Muscle layer of colon (tissue), 2 donors: ENCODE measurements at regions not wholly inside any gene's neighbourhood (a gene's known extent, or its start where the extent isn't known, plus 50 kb on each side); places are given as distances from the start of the nearest gene placed in this dataset.

Experiments
- H3K27ac ChIP-seq: one replicate; pipeline ENCODE4 v1.7.0; 2013; ENCODE audit warnings: low read depth, mild to moderate bottlenecking, low read length, moderate library complexity
- H3K27me3 ChIP-seq, 2 donors: one replicate each; pipeline ENCODE4 v1.7.0; 2013; ENCODE audit warnings: low read length in 2 of 2, mild to moderate bottlenecking in 2 of 2; ENCODE audit not compliant: insufficient read depth in 2 of 2, control insufficient read depth in 1 of 2
- H3K36me3 ChIP-seq: one replicate; pipeline ENCODE4 v1.7.0; 2013; ENCODE audit warnings: mild to moderate bottlenecking, low read length; ENCODE audit not compliant: insufficient read depth
- H3K4me1 ChIP-seq: one replicate; pipeline ENCODE4 v1.7.0; 2013; ENCODE audit warnings: mild to moderate bottlenecking, low read length; ENCODE audit not compliant: insufficient read depth
- H3K4me3 ChIP-seq, 2 donors: one replicate each; pipeline ENCODE4 v1.7.0; 2013; ENCODE audit warnings: low read length in 2 of 2, low read depth in 1 of 2, mild to moderate bottlenecking in 1 of 2, moderate library complexity in 1 of 2
- H3K9ac ChIP-seq: one replicate; pipeline ENCODE4 v1.7.0; 2013; ENCODE audit warnings: low read length
- H3K9me3 ChIP-seq: one replicate; pipeline ENCODE4 v1.7.0; 2013; ENCODE audit warnings: mild to moderate bottlenecking, low read length
- donor health status: abdominal sarcoma.
- donor health status: Adenocarcinoma of cecum.

DNA sequence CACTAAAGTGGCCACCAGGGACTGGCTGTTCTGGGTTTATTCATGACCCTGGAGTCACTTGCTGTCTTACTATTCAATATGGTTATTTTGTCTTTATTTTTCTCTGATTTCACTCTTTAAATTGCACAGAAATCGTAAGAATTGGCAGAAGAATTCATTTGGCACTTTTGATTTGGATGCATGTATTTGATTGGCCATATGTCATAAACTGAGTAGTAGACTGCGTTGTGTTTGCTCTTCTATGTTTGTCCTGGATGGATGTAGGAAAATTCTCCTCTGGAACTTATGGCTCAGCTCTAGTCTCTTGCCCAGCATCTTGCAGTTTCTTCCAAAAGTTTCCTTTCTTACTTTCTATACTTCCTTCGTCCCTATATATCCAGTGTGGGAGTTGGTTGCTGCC, 452.7 kb downstream of the GATA3 start:
- H3K4me1 ChIP-seq = no peaks in the 10 kb centered on the region
- no peak overlapping the region for H3K27ac ChIP-seq
- H3K4me3 ChIP-seq = no peak overlapping the region
- no peaks in the 10 kb centered on the region for H3K36me3 ChIP-seq
- no peaks in the 10 kb centered on the region for H3K27me3 ChIP-seq
- H3K9ac ChIP-seq = no peak overlapping the region
- no peaks in the 10 kb centered on the region for H3K9me3 ChIP-seq

DNA sequence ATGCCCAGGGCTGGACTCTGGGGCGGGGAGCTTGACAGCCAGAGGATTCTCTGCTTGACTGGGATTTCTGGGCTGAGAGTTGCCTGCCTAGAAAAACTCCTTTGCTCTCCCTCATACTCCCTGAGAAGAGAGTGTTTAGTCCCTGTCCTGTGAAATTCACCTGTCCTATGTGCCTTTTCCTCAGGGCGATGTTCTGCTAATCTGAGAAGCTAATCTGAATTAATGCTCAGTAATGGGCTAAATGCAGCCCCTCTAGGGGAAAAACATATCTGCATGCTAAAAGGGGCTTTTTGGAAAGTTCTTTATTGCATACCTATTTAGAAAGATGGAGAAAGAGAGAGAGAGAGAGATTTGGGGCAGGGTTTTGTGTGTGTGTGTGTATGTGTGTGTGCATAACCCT, 454.4 kb downstream of the GATA3 start:
- Histone ChIP-seq H3K9ac (no peak overlapping the region), H3K9me3 (no peaks in the 10 kb centered on the region), H3K4me3 (no peak overlapping the region), H3K4me1 (no peaks in the 10 kb centered on the region), H3K27me3 (no peaks in the 10 kb centered on the region), H3K27ac (no peak overlapping the region), H3K36me3 (no peaks in the 10 kb centered on the region)

DNA sequence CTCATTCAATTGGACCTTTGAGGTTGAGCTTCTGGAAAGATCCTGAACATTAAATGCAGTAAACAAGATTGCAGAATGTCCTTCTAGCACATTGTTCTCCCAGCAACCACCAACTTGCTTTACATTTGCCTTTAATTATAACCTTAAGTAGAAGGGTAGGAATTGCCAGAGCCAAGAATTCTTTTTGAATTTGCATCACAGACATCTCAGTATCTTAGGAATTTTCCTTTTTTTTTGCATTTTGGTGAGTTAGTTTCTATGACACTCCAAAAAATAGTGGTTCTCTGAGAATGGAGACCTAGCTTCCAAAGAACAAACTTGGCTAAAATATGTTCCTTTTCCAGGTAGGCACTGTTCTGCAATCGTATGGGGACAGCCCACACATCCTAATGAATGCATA, 456.0 kb downstream of the GATA3 start:
- no peaks in the 10 kb centered on the region for H3K36me3 ChIP-seq
- no peak overlapping the region for H3K9ac ChIP-seq
- no peaks in the 10 kb centered on the region for H3K9me3 ChIP-seq
- no peak overlapping the region for H3K27ac ChIP-seq
- no peaks in the 10 kb centered on the region for H3K4me1 ChIP-seq
- no peak overlapping the region for H3K4me3 ChIP-seq
- H3K27me3 ChIP-seq = no peaks in the 10 kb centered on the region

DNA sequence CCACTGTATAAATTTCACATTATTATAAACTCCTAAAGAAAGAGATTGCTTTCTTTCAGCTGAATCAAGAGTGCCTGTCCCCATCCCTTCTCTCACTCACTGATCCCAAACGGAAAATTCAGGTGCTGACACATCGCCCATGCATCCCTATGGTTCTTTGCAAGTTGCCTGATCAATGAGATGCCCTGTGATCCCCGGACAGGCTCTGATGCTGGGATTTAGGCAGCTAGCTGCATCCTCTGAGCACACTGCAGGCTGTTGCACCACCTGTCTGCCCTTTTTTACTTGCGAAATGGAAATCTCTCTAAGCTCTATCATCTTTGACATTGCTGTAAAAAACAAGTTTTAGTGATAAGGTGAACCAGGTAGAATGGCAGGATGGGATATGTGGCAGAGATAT, 456.5 kb downstream of the GATA3 start:
- H3K9me3 ChIP-seq = no peaks in the 10 kb centered on the region

DNA sequence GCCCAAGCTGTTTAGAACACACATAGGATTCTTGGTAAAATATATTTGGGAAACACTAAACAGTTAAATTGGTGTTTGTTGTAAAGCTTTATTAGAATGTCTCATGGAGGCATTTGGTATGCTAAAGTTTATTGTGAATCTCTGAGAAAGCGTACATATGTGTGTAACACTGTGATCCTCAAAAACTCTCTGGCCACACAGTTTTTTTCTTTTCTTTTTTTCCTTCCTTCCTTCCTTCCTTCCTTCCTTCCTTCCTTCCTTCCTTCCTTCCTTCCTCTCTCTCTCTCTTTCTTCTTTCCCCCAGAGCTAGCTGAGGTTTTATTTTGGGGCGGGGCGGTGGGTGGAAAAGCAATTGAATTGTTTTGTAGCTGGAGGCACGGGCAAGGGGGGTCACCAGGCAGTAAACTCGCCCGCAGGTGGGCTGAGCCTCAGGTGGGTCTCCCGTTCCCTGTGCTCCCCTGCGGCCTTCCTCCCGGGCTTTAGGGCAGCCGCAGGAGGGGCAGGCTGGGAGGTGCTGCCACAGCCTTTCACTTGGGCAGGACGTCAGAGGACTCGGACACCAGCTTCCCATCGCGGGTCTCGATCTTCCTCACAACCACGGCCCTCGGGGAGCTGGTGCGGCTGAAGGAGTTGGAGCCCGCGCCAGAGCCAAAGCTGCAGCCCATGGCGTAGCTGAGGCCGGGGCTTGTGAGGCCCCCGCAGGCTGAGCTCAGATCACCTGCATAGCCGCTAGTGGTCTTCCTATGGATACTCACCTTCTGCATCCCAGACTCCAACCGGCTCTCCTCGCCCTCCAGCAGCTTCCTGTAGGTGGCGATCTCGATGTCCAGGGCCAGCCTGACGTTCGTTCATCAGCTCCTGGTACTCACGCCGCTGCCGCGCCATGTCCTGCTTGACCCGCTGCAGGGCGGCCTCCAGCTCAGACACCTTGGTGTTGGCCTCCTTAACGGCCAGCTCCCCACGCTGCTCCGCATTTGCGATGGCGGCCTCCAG, 459.0 kb downstream of the GATA3 start:
- H3K4me3 ChIP-seq = no peak overlapping the region
- H3K27ac ChIP-seq = no peak overlapping the region
- no peaks in the 10 kb centered on the region for H3K27me3 ChIP-seq
- no peaks in the 10 kb centered on the region for H3K36me3 ChIP-seq
- H3K4me1 ChIP-seq = no peaks in the 10 kb centered on the region
- no peak overlapping the region for H3K9ac ChIP-seq
- H3K9me3 ChIP-seq = no peaks in the 10 kb centered on the region

More for the DNA sequence above, 456.5 kb downstream of the GATA3 start:
- Histone ChIP-seq H3K27ac (no peak overlapping the region), H3K36me3 (no peaks in the 10 kb centered on the region), H3K27me3 (no peaks in the 10 kb centered on the region), H3K4me1 (no peaks in the 10 kb centered on the region), H3K9ac (no peak overlapping the region), H3K4me3 (no peak overlapping the region)

DNA sequence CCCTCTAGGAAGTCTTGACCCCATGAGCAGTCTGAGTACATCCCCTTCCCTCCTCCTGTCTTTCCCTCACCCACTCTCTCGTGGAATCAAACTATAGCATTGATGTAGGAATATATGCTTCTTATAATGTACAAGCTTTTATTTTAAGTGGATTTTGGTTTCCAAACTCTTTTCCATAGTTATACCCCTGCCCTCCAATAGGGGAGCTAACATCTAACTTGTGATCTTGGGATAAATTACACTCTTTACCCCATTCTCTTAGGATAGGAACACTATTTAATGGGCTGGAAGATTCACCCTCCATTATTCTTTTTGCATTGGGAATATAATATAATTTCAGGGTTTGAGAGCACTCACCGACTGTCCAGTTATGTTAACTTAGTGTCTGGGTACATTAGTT, 465.9 kb downstream of the GATA3 start:
- Histone ChIP-seq H3K4me3 (no peak overlapping the region), H3K9ac (no peak overlapping the region), H3K27me3 (no peaks in the 10 kb centered on the region), H3K36me3 (no peaks in the 10 kb centered on the region), H3K9me3 (no peaks in the 10 kb centered on the region), H3K4me1 (no peaks in the 10 kb centered on the region), H3K27ac (no peak overlapping the region)

DNA sequence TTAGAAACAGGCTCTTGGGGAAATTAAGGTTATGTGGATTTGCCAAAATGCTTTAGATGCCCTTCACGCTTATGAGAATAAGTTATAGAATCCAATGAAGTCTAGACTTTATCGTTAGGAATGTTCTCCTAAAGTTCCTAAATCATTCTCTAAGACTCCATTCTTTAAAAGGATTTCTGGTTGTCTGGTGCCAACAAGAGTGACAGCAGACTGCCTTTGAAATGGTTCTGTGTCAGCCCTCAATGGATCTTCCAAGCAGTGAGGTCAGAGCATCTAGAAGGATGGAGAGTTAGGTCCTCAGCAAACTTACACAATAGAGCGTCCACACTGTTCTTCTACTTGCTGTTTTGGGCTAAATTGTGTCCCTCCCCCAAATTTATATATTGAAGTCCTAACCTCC, 473.3 kb downstream of the GATA3 start:
- no peaks in the 10 kb centered on the region for H3K9me3 ChIP-seq
- H3K36me3 ChIP-seq = no peaks in the 10 kb centered on the region
- no peaks in the 10 kb centered on the region for H3K27me3 ChIP-seq
- no peak overlapping the region for H3K9ac ChIP-seq
- H3K4me3 ChIP-seq = no peak overlapping the region
- no peaks in the 10 kb centered on the region for H3K4me1 ChIP-seq
- no peak overlapping the region for H3K27ac ChIP-seq

DNA sequence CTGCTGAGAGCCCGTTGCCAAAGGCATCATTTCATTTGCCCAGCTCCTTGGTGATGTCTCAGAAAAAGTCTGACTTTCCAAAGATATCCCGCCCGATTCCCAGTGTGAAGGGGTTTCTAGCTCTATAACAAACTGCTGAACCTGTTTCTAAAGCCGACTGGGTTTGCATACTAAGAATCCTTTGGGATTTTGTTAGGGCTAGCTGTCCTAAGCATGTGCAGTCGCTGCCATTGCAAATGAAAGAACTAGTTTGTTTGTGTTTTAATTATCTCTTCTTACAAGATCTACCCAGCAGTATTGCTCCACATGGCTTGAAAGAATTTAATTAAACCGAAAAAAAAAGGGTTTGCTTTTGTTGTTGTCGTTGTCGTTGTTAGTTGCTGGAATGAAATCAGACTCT, 476.6 kb downstream of the GATA3 start:
- Histone ChIP-seq H3K4me1 (no peaks in the 10 kb centered on the region), H3K9ac (no peak overlapping the region), H3K4me3 (no peak overlapping the region), H3K27ac (no peak overlapping the region), H3K36me3 (no peaks in the 10 kb centered on the region), H3K9me3 (no peaks in the 10 kb centered on the region), H3K27me3 (no peaks in the 10 kb centered on the region)

DNA sequence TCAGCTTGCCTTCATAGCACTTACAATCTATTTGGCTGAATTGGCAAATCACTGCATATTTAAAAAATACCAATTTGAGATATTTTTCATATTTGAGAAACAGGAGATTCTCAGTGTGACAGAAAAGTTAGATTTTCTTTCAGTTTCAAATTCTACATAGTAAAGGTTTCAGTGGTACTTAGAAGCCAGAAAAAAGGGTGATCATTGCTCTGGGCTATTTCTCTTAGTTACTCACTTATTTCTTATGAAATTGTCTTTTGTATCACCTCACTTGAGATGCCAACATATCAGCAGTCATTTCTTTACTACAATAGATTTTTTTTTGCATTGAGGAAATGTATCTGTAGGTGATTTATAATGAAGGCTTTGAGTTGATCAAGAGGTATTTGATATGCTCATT, 478.2 kb downstream of the GATA3 start:
- Histone ChIP-seq H3K9me3 (no peaks in the 10 kb centered on the region), H3K9ac (no peak overlapping the region)

DNA sequence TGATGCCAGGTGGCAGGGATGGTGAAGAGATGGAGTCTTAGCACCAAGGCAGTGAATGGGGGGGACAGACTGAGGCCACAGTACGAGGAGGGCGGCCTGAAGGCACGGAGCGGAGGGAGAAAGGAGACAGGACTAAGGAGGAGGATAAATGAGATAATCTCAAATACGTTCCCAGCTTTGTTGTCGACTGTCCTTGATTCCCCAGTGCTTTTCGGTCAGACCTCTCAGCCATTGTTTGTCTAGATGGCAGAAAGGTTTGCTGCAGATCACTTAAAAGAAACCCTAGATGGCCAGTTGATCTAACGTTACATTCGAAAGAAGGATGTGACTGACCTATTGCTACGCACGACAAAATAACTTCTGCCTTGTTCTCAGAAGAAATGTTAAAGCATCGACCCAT, 479.0 kb downstream of the GATA3 start:
- Histone ChIP-seq H3K4me3 (no peak overlapping the region), H3K27me3 (no peaks in the 10 kb centered on the region), H3K9me3 (no peaks in the 10 kb centered on the region), H3K9ac (no peak overlapping the region), H3K4me1 (no peaks in the 10 kb centered on the region), H3K27ac (no peak overlapping the region), H3K36me3 (no peaks in the 10 kb centered on the region)

More for the DNA sequence above, 478.2 kb downstream of the GATA3 start:
- Histone ChIP-seq H3K36me3 (no peaks in the 10 kb centered on the region), H3K27ac (no peak overlapping the region), H3K4me1 (no peaks in the 10 kb centered on the region), H3K4me3 (no peak overlapping the region), H3K27me3 (no peaks in the 10 kb centered on the region)

DNA sequence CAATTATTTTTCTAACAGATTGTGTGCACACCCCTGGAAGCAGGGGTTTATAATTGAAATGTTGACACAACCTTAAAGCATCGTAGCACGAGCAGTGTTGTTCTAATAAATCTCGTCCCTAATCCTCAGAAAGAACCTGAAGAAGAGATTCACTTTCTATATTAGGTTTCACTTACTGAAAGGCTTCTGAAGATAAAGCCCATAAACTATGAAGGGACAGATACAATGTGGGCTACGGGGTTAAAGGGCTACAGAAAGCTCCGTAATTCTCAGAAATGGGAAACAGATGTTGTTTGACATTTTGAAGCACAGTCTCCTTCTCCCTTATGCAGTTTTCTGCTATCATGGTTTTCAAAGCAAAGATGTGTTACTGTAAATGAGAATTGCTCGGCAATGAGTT, 479.6 kb downstream of the GATA3 start:
- Histone ChIP-seq H3K9me3 (no peaks in the 10 kb centered on the region), H3K4me3 (no peak overlapping the region), H3K9ac (no peak overlapping the region), H3K36me3 (no peaks in the 10 kb centered on the region), H3K4me1 (no peaks in the 10 kb centered on the region), H3K27me3 (no peaks in the 10 kb centered on the region), H3K27ac (no peak overlapping the region)

DNA sequence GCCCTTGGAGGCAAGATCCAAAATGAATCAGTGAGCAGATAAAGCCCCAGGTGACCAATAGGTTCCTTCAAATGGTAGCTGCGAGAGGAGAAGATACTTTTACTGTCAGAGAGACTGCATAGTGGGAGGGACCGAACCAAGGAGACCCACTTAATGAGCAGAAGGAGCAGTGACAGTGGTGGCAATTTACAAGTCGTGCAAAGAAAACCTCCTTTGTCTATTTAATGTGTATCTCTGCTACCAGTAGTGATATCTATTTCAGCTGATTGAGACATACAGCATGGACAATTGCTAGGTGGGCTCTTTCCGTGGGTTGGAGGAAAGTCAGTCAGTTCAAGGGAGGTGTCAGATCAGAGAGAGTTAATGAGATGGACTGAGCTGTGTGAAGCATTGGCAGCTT, 480.4 kb downstream of the GATA3 start:
- Histone ChIP-seq H3K9me3 (no peaks in the 10 kb centered on the region), H3K9ac (no peak overlapping the region), H3K36me3 (no peaks in the 10 kb centered on the region), H3K4me3 (no peak overlapping the region), H3K4me1 (no peaks in the 10 kb centered on the region), H3K27ac (no peak overlapping the region), H3K27me3 (no peaks in the 10 kb centered on the region)
